GM12878 (cell line): ENCODE measurements at regions not wholly inside any gene's neighbourhood (a gene's known extent, or its start where the extent isn't known, plus 50 kb on each side); places are given as distances from the start of the nearest gene placed in this dataset.
A peak's percentile ranks its signal among the peaks of the same experiment; 100 is the strongest.

ENCODE experiments used
- BACH1 ChIP-seq: fragments of 450-650 bp; IDR thresholded peaks from 2 replicates; pipeline ENCODE4 v1.6.1; 2017; ENCODE audit warnings: mild to moderate bottlenecking, borderline replicate concordance
- BMI1 ChIP-seq: fragments of 450-650 bp; IDR thresholded peaks from 2 replicates; pipeline ENCODE4 v1.6.1; 2016; ENCODE audit warnings: mild to moderate bottlenecking, moderate library complexity, borderline replicate concordance
- BRCA1 ChIP-seq: IDR thresholded peaks from 2 replicates; pipeline ENCODE4 v1.6.1; 2011; ENCODE audit warnings: low read depth, low read length, improper control_type of control experiment
- EP300 ChIP-seq, 2 experiments: fragments of 150-350 bp in 1 of 2; IDR thresholded peaks; 2 replicates each; pipeline ENCODE4 v1.6.1; 2011 to 2012; ENCODE audit warnings: low read depth in 2 of 2, low read length in 2 of 2, borderline replicate concordance in 1 of 2, improper control_type of control experiment in 1 of 2, inconsistent platforms in 1 of 2; ENCODE audit not compliant: control insufficient read depth in 1 of 2
- FOS ChIP-seq: IDR thresholded peaks from 3 replicates; pipeline ENCODE4 v1.6.1; 2011; ENCODE audit warnings: borderline replicate concordance; ENCODE audit not compliant: insufficient read length; ENCODE audit errors: extremely low read depth
- KDM1A ChIP-seq: fragments of 200-600 bp; sonication (generic); IDR thresholded peaks from 2 replicates; pipeline ENCODE4 v1.6.1; 2016; ENCODE audit warnings: borderline replicate concordance
- MXI1 ChIP-seq: fragments of 150-350 bp; IDR thresholded peaks from 2 replicates; pipeline ENCODE4 v1.6.1; 2011; ENCODE audit warnings: low read depth, mild to moderate bottlenecking, inconsistent platforms, low read length, improper control_type of control experiment
- MYB ChIP-seq: fragments of 150-350 bp; IDR thresholded peaks from 2 replicates; pipeline ENCODE4 v1.6.1; 2014; ENCODE audit warnings: mild to moderate bottlenecking, low read depth, low read length, borderline replicate concordance
- NFIC ChIP-seq: IDR thresholded peaks from 2 replicates; pipeline ENCODE4 v1.6.1; 2012; ENCODE audit warnings: low read depth, mild to moderate bottlenecking, inconsistent platforms, low read length, moderate library complexity
- NR2C2 ChIP-seq: IDR thresholded peaks from 2 replicates; pipeline ENCODE4 v1.6.1; 2011; ENCODE audit warnings: borderline replicate concordance, low read depth; ENCODE audit not compliant: control insufficient read depth, insufficient read length
- NR2F1 ChIP-seq: fragments of 450-650 bp; conservative IDR thresholded peaks from 2 replicates; pipeline ENCODE4 v1.6.1; 2017; ENCODE audit warnings: mild to moderate bottlenecking
- NRF1 ChIP-seq: conservative IDR thresholded peaks from 2 replicates; pipeline ENCODE4 v1.6.1; 2011; ENCODE audit warnings: mild to moderate bottlenecking, low read depth, low read length, improper control_type of control experiment
- PAX8 ChIP-seq: fragments of 450-650 bp; IDR thresholded peaks from 2 replicates; pipeline ENCODE4 v1.6.1; 2017; ENCODE audit warnings: mild to moderate bottlenecking, moderate library complexity
- POLR2A ChIP-seq: IDR thresholded peaks from 2 replicates; pipeline ENCODE4 v1.6.1; 2011; ENCODE audit warnings: low read depth, mild to moderate bottlenecking, low read length
- RAD21 ChIP-seq: IDR thresholded peaks from 2 replicates; pipeline ENCODE4 v1.6.1; 2011; ENCODE audit warnings: mild to moderate bottlenecking, low read depth, low read length, moderate library complexity; ENCODE audit not compliant: insufficient read depth
- RBBP5 ChIP-seq: fragments of 200-600 bp; sonication (generic); conservative IDR thresholded peaks from 2 replicates; pipeline ENCODE4 v1.6.1; 2016
- RELA ChIP-seq: fragments of 450-650 bp; IDR thresholded peaks from 2 replicates; pipeline ENCODE4 v1.8.0; 2014; ENCODE audit warnings: borderline replicate concordance; ENCODE audit not compliant: partially characterized antibody
- SMARCA5 ChIP-seq: fragments of 450-650 bp; IDR thresholded peaks from 2 replicates; pipeline ENCODE4 v1.6.1; 2017; ENCODE audit warnings: mild to moderate bottlenecking
- STAT3 ChIP-seq: IDR thresholded peaks from 2 replicates; pipeline ENCODE4 v1.6.1; 2011; ENCODE audit warnings: low read depth, low read length, improper control_type of control experiment
- TAF1 ChIP-seq: IDR thresholded peaks from 2 replicates; pipeline ENCODE4 v1.6.1; 2011; ENCODE audit warnings: mild to moderate bottlenecking, low read depth, low read length, borderline replicate concordance
- TF ChIP-seq, protein P1 (sequence below): fragments of 450-650 bp; formaldehyde crosslinking; IDR thresholded peaks from 2 replicates; pipeline ENCODE4 v1.4.0; 2020; ENCODE audit warnings: mild to moderate bottlenecking, moderate library complexity
- TF ChIP-seq, protein P2 (sequence below): IDR thresholded peaks from 2 replicates; pipeline ENCODE4 v1.6.1; 2011; ENCODE audit warnings: low read depth, low read length, improper control_type of control experiment, borderline replicate concordance
- TF ChIP-seq, protein P3 (sequence below): IDR thresholded peaks from 2 replicates; pipeline ENCODE4 v1.6.1; 2011; ENCODE audit warnings: low read depth, mild to moderate bottlenecking, low read length, moderate library complexity, borderline replicate concordance; ENCODE audit errors: extremely low read depth
- TF ChIP-seq, protein P4 (sequence below): fragments of 150-350 bp; IDR thresholded peaks from 2 replicates; pipeline ENCODE4 v1.6.1; 2014; ENCODE audit warnings: mild to moderate bottlenecking, low read depth, low read length
- TF ChIP-seq, protein P5 (sequence below): fragments of 450-650 bp; conservative IDR thresholded peaks from 2 replicates; pipeline ENCODE4 v1.6.1; 2017; ENCODE audit warnings: mild to moderate bottlenecking, moderate library complexity

DNA sequence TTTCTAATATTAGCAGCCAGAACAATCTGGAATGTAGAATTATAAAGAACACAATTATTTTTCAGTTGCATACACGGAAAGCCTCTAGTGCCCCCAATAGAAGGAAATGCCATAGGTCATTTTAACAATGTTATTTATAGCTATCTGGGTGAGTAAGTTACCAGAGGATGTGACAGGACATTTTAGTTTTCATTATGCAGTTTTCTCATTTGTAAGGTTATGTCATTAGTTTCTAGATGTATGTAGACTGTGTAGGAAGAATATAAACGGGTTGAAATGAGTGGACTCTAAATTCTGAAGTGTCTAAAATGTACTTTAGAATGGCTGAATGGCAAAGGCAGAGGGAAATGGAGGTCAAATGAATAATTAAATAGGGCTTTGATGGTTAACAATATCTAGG, 213.3 kb downstream of the DTHD1 start (continued):
- TF ChIP-seq, protein P1, sequence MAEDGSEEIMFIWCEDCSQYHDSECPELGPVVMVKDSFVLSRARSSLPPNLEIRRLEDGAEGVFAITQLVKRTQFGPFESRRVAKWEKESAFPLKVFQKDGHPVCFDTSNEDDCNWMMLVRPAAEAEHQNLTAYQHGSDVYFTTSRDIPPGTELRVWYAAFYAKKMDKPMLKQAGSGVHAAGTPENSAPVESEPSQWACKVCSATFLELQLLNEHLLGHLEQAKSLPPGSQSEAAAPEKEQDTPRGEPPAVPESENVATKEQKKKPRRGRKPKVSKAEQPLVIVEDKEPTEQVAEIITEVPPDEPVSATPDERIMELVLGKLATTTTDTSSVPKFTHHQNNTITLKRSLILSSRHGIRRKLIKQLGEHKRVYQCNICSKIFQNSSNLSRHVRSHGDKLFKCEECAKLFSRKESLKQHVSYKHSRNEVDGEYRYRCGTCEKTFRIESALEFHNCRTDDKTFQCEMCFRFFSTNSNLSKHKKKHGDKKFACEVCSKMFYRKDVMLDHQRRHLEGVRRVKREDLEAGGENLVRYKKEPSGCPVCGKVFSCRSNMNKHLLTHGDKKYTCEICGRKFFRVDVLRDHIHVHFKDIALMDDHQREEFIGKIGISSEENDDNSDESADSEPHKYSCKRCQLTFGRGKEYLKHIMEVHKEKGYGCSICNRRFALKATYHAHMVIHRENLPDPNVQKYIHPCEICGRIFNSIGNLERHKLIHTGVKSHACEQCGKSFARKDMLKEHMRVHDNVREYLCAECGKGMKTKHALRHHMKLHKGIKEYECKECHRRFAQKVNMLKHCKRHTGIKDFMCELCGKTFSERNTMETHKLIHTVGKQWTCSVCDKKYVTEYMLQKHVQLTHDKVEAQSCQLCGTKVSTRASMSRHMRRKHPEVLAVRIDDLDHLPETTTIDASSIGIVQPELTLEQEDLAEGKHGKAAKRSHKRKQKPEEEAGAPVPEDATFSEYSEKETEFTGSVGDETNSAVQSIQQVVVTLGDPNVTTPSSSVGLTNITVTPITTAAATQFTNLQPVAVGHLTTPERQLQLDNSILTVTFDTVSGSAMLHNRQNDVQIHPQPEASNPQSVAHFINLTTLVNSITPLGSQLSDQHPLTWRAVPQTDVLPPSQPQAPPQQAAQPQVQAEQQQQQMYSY (CRISPR knock-in tag): no peak
- TF ChIP-seq MXI1 (no peak), NR2C2 (no peak), RAD21 (no peak), POLR2A (no peak), BMI1 (no peak), NFIC (peak; percentile 65; the same call in 1 of the 2 replicates), NR2F1 (no peak), FOS (no peak), SMARCA5 (no peak), RBBP5 (no peak), NRF1 (no peak), EP300 (IDR thresholded peaks at IDR 0.05; ENCODE audit: borderline replicate concordance in 1 of 2, control insufficient read depth in 1 of 2, low read depth in 2 of 2, low read length in 2 of 2) (no peak), RELA (no peak), STAT3 (no peak), BRCA1 (no peak), TAF1 (no peak), PAX8 (no peak), KDM1A (no peak), MYB (no peak), BACH1 (no peak)
- TF ChIP-seq, protein P2, sequence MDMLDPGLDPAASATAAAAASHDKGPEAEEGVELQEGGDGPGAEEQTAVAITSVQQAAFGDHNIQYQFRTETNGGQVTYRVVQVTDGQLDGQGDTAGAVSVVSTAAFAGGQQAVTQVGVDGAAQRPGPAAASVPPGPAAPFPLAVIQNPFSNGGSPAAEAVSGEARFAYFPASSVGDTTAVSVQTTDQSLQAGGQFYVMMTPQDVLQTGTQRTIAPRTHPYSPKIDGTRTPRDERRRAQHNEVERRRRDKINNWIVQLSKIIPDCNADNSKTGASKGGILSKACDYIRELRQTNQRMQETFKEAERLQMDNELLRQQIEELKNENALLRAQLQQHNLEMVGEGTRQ: no peak
- TF ChIP-seq, protein P3, sequence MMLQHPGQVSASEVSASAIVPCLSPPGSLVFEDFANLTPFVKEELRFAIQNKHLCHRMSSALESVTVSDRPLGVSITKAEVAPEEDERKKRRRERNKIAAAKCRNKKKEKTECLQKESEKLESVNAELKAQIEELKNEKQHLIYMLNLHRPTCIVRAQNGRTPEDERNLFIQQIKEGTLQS: no peak
- TF ChIP-seq, protein P4, sequence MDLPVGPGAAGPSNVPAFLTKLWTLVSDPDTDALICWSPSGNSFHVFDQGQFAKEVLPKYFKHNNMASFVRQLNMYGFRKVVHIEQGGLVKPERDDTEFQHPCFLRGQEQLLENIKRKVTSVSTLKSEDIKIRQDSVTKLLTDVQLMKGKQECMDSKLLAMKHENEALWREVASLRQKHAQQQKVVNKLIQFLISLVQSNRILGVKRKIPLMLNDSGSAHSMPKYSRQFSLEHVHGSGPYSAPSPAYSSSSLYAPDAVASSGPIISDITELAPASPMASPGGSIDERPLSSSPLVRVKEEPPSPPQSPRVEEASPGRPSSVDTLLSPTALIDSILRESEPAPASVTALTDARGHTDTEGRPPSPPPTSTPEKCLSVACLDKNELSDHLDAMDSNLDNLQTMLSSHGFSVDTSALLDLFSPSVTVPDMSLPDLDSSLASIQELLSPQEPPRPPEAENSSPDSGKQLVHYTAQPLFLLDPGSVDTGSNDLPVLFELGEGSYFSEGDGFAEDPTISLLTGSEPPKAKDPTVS: no peak
- TF ChIP-seq, protein P5, sequence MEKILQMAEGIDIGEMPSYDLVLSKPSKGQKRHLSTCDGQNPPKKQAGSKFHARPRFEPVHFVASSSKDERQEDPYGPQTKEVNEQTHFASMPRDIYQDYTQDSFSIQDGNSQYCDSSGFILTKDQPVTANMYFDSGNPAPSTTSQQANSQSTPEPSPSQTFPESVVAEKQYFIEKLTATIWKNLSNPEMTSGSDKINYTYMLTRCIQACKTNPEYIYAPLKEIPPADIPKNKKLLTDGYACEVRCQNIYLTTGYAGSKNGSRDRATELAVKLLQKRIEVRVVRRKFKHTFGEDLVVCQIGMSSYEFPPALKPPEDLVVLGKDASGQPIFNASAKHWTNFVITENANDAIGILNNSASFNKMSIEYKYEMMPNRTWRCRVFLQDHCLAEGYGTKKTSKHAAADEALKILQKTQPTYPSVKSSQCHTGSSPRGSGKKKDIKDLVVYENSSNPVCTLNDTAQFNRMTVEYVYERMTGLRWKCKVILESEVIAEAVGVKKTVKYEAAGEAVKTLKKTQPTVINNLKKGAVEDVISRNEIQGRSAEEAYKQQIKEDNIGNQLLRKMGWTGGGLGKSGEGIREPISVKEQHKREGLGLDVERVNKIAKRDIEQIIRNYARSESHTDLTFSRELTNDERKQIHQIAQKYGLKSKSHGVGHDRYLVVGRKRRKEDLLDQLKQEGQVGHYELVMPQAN: no peak
